Raji (cell line): ENCODE measurements at regions not wholly inside any gene's neighbourhood (a gene's known extent, or its start where the extent isn't known, plus 50 kb on each side); places are given as distances from the start of the nearest gene placed in this dataset.

Experiments
- POLR2A ChIP-seq: IDR thresholded peaks from 2 replicates; pipeline ENCODE4 v1.6.1; 2011; ENCODE audit warnings: low read depth, low read length, control low read depth; ENCODE audit not compliant: insufficient read depth

DNA sequence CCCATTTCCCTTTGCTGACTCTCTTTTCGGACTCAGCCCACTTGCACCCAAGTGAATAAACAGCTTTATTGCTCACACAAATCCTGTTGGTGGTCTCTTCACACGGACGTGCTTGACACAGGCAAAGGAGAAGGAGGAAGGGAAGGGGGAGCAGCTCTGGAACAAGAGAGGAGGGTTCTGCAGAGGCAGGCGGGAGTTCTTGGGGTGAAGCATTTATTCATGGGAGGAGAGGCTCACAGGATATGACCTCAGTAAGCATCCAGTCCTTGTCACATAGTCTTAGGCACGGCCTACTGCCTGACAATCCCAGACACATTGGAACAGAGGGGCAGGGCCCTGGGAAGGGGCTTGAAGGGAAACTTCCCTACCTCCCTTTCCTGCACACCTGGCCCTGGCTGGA, 171.7 kb upstream of the HS6ST1 start:
- no peak for TF ChIP-seq POLR2A

DNA sequence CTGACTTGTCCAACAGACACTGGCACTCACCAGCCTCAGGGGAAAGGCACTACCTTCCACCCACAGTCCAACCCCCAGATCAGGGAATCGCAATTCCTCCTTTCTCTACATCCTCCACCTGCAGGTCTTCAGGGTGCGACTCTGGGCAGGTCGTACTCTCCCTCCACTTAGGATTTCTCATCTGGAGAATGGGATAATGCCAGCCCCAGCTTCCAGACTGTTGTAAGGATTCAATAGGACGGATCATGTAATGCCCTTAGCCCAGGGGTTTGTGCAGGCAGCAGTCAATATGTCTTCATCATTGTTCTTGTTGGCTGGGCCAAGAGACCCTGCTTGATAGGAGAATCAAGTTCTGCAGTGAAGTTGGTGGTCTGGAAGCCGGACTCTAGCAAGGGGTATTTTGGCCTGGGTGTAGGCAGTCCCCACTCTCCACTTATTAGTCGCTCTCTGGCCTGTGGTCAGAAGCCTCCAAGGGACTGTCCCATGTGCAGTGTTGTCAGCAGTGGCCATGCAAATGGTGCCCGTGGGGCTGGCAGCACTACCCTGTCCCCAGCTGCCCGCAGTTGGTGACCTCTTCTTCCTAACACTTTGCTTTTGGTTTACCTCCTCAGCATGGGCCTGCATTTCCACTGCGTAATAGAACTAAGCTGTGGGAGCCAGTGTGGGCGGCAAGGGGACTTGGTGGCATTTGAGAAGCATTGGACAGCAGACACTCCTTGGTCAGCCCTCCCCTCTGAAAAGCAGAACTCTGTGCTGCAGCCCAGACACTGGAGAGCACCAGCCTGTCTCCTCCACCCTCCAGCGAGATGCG, 172.4 kb upstream of the HS6ST1 start:
- no peak for TF ChIP-seq POLR2A

DNA sequence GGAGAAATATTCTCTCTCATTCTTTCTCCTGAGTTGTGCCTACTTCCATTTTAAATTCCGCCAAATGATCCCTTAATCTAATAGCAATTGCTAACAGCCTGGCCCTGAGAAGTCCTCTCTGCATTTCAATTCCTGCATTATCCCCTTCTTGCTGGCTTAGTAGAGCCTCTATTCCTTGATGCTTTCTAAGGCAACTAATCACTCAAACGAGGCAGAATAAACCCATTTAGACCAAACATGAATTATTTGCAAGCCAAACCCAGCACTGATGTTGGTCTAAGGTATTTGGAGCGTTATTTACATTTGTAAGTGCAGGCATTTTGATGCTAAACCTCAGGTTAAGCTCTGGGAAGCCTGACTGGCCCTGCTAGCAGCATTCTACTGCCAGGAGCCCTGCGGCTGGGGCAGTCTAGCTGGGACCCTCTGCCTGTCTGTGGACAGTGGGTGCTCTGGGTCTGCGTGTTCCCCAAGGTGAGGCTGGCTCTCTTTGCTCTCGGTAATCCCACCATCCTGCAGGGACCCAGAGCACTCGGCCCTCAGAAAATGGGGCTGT, 173.1 kb upstream of the HS6ST1 start:
- no peak for TF ChIP-seq POLR2A

DNA sequence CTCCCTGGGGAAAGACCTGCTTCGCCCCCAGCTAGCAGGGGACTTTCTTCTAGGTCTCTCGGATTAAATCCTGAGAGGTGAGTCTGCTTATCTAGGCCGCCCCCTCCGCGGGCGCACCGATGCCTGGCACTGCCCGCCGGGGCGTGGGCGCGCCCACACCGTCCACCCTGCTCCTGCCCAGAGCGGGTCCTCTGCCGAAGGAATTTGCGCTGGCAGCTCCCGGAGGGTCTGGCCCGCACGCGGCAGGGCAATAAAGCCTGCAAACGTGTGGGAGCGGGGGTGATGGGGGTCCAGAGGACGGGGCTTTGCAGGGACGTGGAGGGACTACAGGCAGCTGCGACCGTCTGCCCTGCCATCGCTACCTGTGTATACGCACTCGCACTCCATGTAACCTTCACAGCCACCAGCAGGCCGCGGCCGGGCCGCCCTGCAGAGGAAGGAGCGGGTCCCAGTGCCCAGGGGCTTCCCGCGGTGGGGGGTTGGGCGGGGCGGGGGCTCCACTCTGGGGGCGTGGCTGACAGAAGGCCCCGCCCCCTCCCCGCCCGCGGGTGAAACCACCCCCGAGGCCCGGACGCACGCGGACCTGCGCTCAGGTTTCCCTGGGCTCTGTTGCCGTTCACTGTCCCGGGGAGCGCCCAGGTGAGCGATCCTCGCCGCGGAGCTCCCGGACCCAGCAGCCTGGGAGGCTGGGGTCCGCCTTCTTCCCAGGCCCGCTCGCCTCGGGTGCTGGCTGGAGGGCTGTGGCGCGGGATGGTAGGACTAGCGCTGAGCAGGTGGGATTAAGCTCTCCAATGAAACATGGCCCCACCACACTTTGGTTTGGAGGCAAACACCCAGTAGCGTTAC, 174.5 kb upstream of the HS6ST1 start:
- no peak for TF ChIP-seq POLR2A

DNA sequence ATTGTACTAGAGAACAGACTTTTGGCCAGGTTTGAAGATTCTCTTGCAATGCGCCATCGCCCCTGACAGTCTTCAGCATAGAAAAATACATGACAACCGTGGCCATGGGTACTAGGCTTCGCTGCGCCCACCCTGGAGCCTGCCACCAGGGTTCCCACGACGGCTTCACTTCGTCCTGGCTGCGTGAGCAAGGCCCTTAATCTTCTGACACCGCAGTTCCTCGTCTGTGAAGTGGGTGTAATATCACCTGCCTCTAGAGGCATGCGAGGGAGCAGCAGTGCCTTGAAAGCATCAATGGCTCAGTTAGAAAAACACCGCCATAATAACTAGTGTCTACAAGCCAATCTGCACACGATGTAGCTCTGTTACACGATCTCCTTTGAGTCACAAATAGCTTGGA, 175.2 kb upstream of the HS6ST1 start:
- TF ChIP-seq POLR2A = no peak

DNA sequence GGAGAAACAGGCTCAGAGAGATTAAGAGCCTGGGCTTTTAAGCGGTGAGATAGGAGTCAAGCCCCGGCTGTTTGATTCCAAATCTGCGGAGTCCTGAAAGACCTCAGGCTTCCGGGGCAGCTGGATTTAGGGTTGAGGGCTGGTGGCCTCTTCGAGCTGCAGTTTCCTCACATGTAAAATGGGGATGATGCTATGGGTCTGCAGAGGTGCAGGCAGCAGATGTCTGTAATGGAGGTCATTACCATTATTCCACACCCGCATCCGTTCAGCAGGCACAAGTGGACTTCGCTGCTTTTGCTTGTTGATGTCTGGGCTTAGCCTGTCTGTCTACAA, 175.6 kb upstream of the HS6ST1 start:
- TF ChIP-seq POLR2A = no peak

DNA sequence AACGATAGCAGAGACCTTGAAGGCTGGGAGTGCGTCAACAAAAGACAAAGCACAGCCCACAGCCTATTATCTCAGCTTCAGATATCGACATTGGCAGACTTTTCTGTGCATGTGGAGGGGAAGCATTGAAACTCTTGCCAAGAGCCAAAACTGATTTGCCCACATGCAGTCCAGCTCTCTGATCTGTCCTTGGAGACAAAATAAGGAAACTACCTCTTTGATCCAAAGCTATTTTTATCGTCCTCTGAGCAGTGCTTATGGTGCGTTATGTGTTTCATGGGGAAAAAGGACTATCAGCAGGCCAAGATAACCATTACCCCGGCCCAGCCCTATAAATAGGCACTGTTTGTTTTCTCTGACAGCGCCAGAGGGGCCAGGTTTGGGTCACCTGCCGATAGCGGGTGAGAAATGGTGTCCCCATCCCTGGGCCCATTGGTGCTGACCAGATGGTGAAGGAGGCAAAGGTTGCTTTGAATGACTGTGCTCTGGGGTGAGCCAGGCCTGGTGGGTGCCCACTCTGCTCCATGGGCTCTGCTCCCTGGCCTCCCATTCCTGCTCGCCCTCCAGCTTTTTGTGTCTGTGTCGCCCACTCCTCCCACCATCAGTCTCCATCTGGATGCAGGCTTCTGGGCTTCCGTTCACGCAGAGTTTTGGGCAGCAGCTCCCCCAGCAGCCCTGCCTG, 176.1 kb upstream of the HS6ST1 start:
- TF ChIP-seq POLR2A = no peak

DNA sequence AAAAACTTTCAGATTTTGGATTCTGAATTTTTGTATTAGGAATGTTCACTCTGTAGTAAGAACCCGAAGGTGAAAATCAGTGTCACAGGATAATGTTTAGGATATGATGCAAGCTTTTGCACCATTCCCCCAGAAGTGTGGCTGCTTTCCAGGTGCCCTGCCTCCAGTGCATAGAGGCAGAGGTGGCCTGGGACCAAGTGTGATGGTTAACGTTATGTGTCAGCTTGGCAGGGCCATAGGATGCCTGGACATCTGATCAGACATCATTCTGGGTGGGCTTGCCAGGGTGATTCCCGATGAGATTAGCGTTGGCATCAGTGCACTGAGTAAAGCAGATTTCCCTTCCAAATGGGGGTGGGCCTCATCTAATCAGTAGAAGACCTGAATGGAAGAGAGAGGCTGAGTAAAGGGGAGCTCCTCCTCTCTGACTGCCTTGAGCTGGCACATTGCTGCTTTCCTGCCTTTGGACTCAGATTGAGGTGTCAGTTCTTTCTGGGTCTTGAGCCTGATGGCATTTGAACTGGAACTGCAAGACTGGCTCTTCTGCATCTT, 177.4 kb upstream of the HS6ST1 start:
- no peak for TF ChIP-seq POLR2A

DNA sequence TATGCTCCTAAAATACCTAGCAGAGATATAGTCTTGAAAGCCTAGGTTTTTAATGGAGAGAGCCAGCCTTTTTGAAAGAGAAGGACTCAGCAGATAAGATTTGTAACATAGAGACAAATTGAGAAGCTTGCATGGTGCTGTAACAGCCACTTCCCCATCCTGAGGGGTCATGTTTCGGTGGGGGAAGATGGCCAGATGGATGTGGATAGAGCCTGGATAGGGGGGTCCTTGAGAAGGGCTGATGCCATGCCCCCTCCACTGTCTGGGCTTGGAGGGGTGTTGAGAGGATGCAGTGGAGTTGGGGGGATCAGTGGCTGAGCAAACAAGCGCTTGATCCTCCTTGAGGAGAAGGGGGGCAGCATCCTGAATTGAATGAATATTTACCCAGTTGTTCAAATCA, 178.0 kb upstream of the HS6ST1 start:
- TF ChIP-seq POLR2A = no peak

DNA sequence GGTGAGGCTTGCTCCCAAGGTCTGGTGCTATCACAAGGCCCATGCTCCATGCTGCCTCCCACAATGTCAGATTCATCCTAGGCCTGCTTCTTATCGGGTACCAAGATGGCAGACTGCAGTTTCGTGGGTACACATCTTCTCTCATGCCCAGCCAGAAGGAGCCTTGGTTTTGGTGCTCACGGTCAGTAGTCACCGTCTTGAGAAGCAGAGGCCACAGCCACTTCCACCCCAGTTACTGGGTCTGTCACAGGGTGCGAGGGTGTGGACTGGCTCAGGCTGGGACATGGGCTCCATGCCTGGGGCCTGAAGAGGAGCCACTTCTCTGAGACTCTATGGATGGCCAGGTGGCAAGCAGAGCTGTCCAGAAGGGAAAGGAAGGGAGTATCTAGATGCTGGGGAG, 178.8 kb upstream of the HS6ST1 start:
- TF ChIP-seq POLR2A = no peak

DNA sequence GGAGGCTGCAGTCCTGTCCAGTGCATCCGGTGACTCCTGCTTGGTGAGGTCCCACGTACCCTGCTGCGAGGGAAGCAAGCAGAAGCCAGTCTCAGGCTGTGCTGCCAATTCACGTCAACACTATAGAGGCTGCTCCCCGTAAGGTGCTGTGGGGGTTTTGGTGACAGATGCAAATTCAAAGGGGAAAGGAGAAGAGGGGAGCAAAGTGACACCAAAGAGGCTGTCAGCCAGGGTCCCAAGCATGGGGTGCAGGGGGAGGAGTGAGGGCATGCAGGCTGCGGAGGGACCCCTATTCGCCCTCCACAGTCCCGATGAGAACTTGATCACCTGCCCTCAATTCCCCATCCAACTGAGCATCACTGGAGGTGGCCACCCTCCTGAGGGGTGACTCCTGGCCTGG, 179.4 kb upstream of the HS6ST1 start:
- no peak for TF ChIP-seq POLR2A

DNA sequence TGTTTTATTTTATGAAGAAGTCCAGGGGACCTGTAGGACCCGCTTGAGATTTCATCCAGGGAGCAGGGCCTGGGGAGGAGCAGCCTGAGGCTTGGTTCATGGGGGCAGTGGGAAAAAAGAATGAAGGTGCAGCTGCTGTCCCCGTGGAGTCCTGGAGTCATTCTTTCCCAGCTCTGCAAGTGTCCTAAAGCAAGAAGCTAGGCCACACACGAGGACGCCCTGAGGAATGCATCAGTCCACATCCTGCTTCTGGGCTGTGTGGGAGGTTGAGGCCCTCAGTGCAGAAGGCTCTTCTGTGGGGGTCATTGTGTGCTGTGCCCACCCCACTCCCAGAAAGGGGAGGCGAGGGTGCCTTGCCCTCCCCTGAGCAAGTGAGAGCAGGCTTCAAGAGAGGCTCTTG, 179.9 kb upstream of the HS6ST1 start:
- TF ChIP-seq POLR2A = no peak

DNA sequence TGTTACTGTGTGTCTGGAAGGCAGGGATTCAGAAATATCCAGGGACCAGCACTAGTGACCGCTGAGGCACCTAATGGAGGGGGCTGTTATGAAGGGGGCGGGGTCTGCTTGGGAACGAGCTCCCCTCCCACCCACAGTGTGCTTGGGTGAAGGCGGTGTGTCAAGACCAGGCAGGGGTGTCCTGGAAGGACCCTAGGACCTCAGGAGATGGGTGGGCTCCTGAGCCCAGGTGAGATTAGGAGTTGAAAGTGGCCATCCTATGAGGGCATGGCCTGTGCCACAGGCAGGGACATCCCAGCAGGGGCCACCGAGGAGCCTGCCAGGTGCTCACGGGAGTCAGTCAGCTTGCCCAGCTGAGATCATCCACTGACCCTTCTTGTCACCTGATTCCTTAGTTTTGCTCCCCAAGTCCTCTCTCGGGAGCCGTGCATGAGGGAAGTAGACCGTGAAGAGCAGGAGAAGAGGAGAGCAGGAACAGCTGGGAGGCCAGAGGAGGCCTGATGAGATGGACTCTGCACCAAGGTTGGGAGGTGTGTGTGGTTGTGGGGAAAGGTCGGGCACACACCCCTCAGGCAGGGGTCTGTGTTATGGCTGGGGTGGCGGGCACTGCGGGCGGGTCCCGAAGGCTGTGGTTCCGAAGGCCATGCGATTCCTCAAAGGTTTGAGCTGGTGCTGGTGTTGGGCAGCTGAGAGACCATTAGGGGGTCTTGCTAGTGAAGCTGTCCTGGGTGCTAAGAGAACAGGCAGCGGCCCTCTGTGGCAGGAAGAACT, 180.9 kb upstream of the HS6ST1 start:
- no peak for TF ChIP-seq POLR2A

DNA sequence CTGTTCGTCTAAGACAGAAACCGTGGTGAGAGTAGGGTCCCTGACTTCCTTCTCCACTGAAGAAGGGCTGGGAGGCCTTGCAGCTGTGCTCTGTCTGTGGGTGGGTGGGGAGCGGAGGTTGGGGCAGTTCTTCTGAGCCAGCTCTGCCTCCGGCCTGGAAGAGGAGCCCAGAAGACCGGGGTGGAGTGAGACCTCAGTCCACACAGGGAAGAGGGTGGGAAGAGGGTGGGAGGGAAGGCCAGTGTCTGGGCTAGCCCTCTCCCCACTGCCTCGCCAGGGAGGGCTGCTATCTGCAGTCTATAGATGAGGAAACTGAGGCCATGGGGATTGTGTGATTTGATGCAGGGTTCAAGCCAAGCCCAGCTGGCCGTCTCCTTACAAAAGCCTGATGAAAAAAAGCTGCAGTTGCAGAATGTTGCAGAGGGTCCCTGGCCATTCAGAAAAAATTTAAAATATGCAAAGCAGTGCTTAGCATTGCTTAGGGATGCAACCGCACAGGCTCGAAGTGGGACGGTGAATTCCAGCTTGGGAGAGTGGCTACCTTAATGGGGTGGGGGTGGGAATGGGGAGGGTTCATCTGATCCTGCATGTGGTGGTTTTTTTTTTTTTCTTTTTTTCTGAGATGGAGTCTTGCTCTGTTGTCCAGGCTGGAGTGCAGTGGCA, 181.6 kb upstream of the HS6ST1 start:
- TF ChIP-seq POLR2A = no peak
